ENCODE measurements at regions not wholly inside any gene's neighbourhood (a gene's known extent, or its start where the extent isn't known, plus 50 kb on each side); places are given as distances from the start of the nearest gene placed in this dataset.

- DNase-seq, result no peak
- Histone ChIP-seq H3K9me3 (no peaks in the 10 kb centered on the region), H3K4me3 (no peak overlapping the region), H3K27ac (no peak overlapping the region), H3K4me1 (no peaks in the 10 kb centered on the region), H3K27me3 (no peaks in the 10 kb centered on the region), H3K36me3 (no peaks in the 10 kb centered on the region)
- intact Hi-C loops (cut with DNase I; ENCODE audit: low total_unique reads), result no loop called here
- TF ChIP-seq POLR2A (IDR thresholded peaks at IDR 0.05) (no peak), CTCF (IDR thresholded peaks at IDR 0.05) (no peak)
These were observed 278.9 kb upstream of the KCNJ16 start for GRCh38 chr17:69796078-69796477.

- DNase-seq, result no peak
- H3K4me3 ChIP-seq, result no peak overlapping the region
- H3K36me3 ChIP-seq, result no peaks in the 10 kb centered on the region
- H3K9me3 ChIP-seq, result no peaks in the 10 kb centered on the region
- H3K27me3 ChIP-seq, result no peaks in the 10 kb centered on the region
- intact Hi-C loops (cut with DNase I; ENCODE audit: low total_unique reads), result no loop called here
- H3K27ac ChIP-seq, result no peak overlapping the region
- H3K4me1 ChIP-seq, result no peaks in the 10 kb centered on the region
- TF ChIP-seq POLR2A (IDR thresholded peaks at IDR 0.05), result no peak
- TF ChIP-seq CTCF (IDR thresholded peaks at IDR 0.05), result no peak
These were observed 274.2 kb upstream of the KCNJ16 start for GRCh38 chr17:69800870-69801269.

GRCh38 chr17:69801368-69801767, 273.7 kb upstream of the KCNJ16 start:
- intact Hi-C loops (cut with DNase I; ENCODE audit: low total_unique reads), result no loop called here
- Histone ChIP-seq H3K4me3 (no peak overlapping the region), H3K27me3 (no peaks in the 10 kb centered on the region), H3K36me3 (no peaks in the 10 kb centered on the region), H3K27ac (no peak overlapping the region), H3K9me3 (no peaks in the 10 kb centered on the region), H3K4me1 (no peaks in the 10 kb centered on the region)
- TF ChIP-seq POLR2A (IDR thresholded peaks at IDR 0.05) (no peak), CTCF (IDR thresholded peaks at IDR 0.05) (no peak)
- no peak for DNase-seq

DNA sequence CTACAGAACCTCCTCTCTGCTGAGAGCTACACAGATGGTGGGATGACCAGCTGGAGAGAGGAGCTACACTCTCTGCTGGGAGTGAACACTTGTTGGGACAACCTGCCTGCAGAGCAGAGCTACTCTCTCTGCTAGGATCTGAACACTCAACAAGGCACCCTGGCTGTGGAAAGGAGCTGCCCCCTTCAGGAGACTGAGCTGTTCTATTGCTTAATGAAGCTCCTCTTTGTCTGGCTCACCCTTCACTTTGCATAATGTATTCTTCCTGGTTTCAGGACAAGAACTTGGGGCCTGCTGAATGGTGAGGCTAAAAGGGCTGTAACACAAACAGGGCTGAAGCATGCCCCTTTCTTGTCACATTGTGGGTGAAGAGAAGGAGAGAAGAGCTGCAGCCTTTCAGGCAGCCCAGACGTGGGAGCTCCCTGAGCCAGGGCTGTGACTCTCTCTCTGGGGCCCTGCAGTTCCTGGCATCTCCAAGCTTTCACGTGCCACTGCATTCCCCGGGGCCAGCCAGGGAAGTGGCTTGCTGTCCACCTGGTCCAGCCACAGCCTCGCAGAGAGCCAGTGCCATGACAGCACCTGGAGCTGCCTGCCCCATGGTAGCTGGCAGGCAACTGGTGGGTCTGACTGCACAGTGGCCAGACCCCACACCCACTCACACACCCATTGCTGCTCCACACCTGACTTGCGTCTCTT, 272.8 kb upstream of the KCNJ16 start:
- DNase-seq, result no peak
- Histone ChIP-seq H3K36me3 (no peaks in the 10 kb centered on the region), H3K4me3 (no peak overlapping the region), H3K4me1 (no peaks in the 10 kb centered on the region), H3K27ac (no peak overlapping the region), H3K27me3 (no peaks in the 10 kb centered on the region), H3K9me3 (no peaks in the 10 kb centered on the region)
- TF ChIP-seq CTCF (IDR thresholded peaks at IDR 0.05), result no peak
- TF ChIP-seq POLR2A (IDR thresholded peaks at IDR 0.05), result no peak
- intact Hi-C loops (cut with DNase I; ENCODE audit: low total_unique reads), result no loop called here

GRCh38 chr17:69809331-69809730, 265.7 kb upstream of the KCNJ16 start:
- Histone ChIP-seq H3K4me3 (no peak overlapping the region), H3K27ac (no peak overlapping the region), H3K4me1 (no peaks in the 10 kb centered on the region), H3K36me3 (no peaks in the 10 kb centered on the region), H3K27me3 (no peaks in the 10 kb centered on the region), H3K9me3 (no peaks in the 10 kb centered on the region)
- intact Hi-C loops (cut with DNase I; ENCODE audit: low total_unique reads), result no loop called here
- no peak for DNase-seq
- TF ChIP-seq CTCF (IDR thresholded peaks at IDR 0.05) (no peak), POLR2A (IDR thresholded peaks at IDR 0.05) (no peak)
